ENCODE measurements at regions not wholly inside any gene's neighbourhood (a gene's known extent, or its start where the extent isn't known, plus 50 kb on each side); places are given as distances from the start of the nearest gene placed in this dataset.

- POLR2A ChIA-PET: no interaction called here
- CTCF ChIA-PET: interaction anchor here (1.0 kb wide), 1 partner anchor 9 kb away, joined by 4 read pairs; no protein-coding TSS in a partner anchor
- WGBS (ENCODE audit: missing lambda C conversion rate): 30% methylated on average over 4 of the region's 4 CpGs
These were observed 160.5 kb upstream of the NSMCE3 start for GRCh38 chr15:29430124-29430523.

GRCh38 chr15:29429584-29429983 lies 160.0 kb upstream of the NSMCE3 start:
- Histone ChIP-seq H3K4me1 (no peaks in the 10 kb centered on the region), H3K4me3 (no peak overlapping the region), H3K4me2 (no peak overlapping the region), H3K27ac (no peak overlapping the region), H3K9me3 (no peaks in the 10 kb centered on the region)
- TF ChIP-seq KDM5A (IDR thresholded peaks at IDR 0.05) (no peak), REST (IDR thresholded peaks at IDR 0.05) (no peak), POLR2A (IDR thresholded peaks at IDR 0.05; ENCODE audit: low read length) (no peak), HOXA7 (CRISPR knock-in tag; IDR thresholded peaks at IDR 0.05) (no peak), POLR2AphosphoS2 (conservative IDR thresholded peaks at IDR 0.05; ENCODE audit: low read length) (no peak), RARB (CRISPR knock-in tag; IDR thresholded peaks at IDR 0.05) (no peak), ZC3H11A (IDR thresholded peaks at IDR 0.05) (no peak), MAZ (IDR thresholded peaks at IDR 0.05; ENCODE audit: borderline replicate concordance, low read depth, low read length) (no peak), NFE2L2 (conservative IDR thresholded peaks at IDR 0.05; ENCODE audit: low read length) (no peak), CBX2 (IDR thresholded peaks at IDR 0.05; ENCODE audit: borderline replicate concordance, low read depth) (no peak), E2F6 (IDR thresholded peaks at IDR 0.05; ENCODE audit: borderline replicate concordance, low read depth) (no peak)
- ChIA-PET POLR2A (no interaction called here), CTCF (no interaction called here)
- ATAC-seq: no peak
- no peak for DNase-seq (ENCODE audit: low read depth in 1 of 2, low spot score in 1 of 2)
- FAIRE-seq: no peak
- WGBS (ENCODE audit: missing lambda C conversion rate): 54% methylated on average over 13 of the region's 13 CpGs

More at GRCh38 chr15:29430124-29430523, 160.5 kb upstream of the NSMCE3 start:
- FAIRE-seq (no peak), DNase-seq (ENCODE audit: low read depth in 1 of 2, low spot score in 1 of 2) (no peak), ATAC-seq (no peak)
- Histone ChIP-seq H3K27ac (no peak overlapping the region), H3K4me1 (no peaks in the 10 kb centered on the region), H3K4me2 (no peak overlapping the region), H3K9me3 (no peaks in the 10 kb centered on the region), H3K4me3 (no peak overlapping the region)
- no peak for TF ChIP-seq MAX (IDR thresholded peaks at IDR 0.05)
- TF ChIP-seq ELK1 (IDR thresholded peaks at IDR 0.05; ENCODE audit: low read depth, low read length): no peak
- no peak for TF ChIP-seq GATA3 (IDR thresholded peaks at IDR 0.05; ENCODE audit: borderline replicate concordance)
- TF ChIP-seq EP300 (IDR thresholded peaks at IDR 0.05): no peak
- TF ChIP-seq EHMT2 (IDR thresholded peaks at IDR 0.05; ENCODE audit: low read depth): no peak
- TF ChIP-seq MAZ (IDR thresholded peaks at IDR 0.05; ENCODE audit: borderline replicate concordance, low read depth, low read length): no peak
- TF ChIP-seq PBX3 (IDR thresholded peaks at IDR 0.05): no peak
- TF ChIP-seq PHF8 (IDR thresholded peaks at IDR 0.05; ENCODE audit: borderline replicate concordance, low read depth): no peak
- no peak for TF ChIP-seq SMC3 (IDR thresholded peaks at IDR 0.05)
- TF ChIP-seq FOSB (CRISPR knock-in tag; IDR thresholded peaks at IDR 0.05): no peak
- TF ChIP-seq CTCF (IDR thresholded peaks at IDR 0.05): no peak
- TF ChIP-seq ZC3H11A (IDR thresholded peaks at IDR 0.05): no peak
- TF ChIP-seq ESRRA (IDR thresholded peaks at IDR 0.05; ENCODE audit: borderline replicate concordance, low read length): no peak
- no peak for TF ChIP-seq NFE2L2 (conservative IDR thresholded peaks at IDR 0.05; ENCODE audit: low read length)
